SK-N-SH (cell line): ENCODE measurements at regions not wholly inside any gene's neighbourhood (a gene's known extent, or its start where the extent isn't known, plus 50 kb on each side); places are given as distances from the start of the nearest gene placed in this dataset.

Experiments used
- CTCF ChIA-PET: fragments of 300-600, 350-600 bp; formaldehyde crosslinking; extraction: SDS; loops from one replicate; lab custom pipeline; 2021; lab: Yijun Ruan, JAX
- POLR2A ChIA-PET: fragments of 350-600 bp; sonication (Branson Sonifier 250); formaldehyde crosslinking; extraction: SDS; loops from one replicate; lab custom pipeline; 2020; ENCODE audit warnings: antibody characterized with exemption, inconsistent platforms; lab: Yijun Ruan, JAX
- DNase-seq: peaks from one replicate; pipeline ENCODE4 v3.0.0; 2012
- H2AFZ ChIP-seq: fragments of 200-600 bp; sonication (generic); 2 replicates; pipeline ENCODE4 v1.8.1; 2016; ENCODE audit warnings: antibody characterized with exemption, mild to moderate bottlenecking, low read depth
- H3F3A ChIP-seq: fragments of 200-600 bp; sonication (generic); replicated peaks from 2 replicates; pipeline ENCODE3; 2016; ENCODE audit warnings: antibody characterized with exemption, mild to moderate bottlenecking; ENCODE audit not compliant: insufficient read depth
- H3K27ac ChIP-seq, 2 experiments: fragments of 200-500 bp in 1 of 2; fragments of 200-600 bp in 1 of 2; sonication (Bioruptor generic) in 1 of 2; sonication (generic), shearing (Covaris generic) in 1 of 2; 2 replicates each; pipeline versions ENCODE4 v1.5.1 to v1.6.1; 2014 to 2016; ENCODE audit warnings: low read depth in 2 of 2, inconsistent platforms in 1 of 2, low read length in 1 of 2, mild to moderate bottlenecking in 1 of 2, mixed read lengths in 1 of 2
- H3K27me3 ChIP-seq: fragments of 200-600 bp; sonication (generic), shearing (Covaris generic); 2 replicates; pipeline ENCODE4 v1.6.1; 2016; ENCODE audit warnings: mixed run types; ENCODE audit not compliant: insufficient read depth
- H3K36me3 ChIP-seq, 2 experiments: fragments of 200-500 bp in 1 of 2; fragments of 200-600 bp in 1 of 2; sonication (Bioruptor generic) in 1 of 2; sonication (generic) in 1 of 2; replicated peaks in 1 of 2; 2 replicates each; pipeline versions ENCODE3 to v1.5.1; 2014 to 2016; ENCODE audit warnings: low read length in 1 of 2, mild to moderate bottlenecking in 1 of 2; ENCODE audit not compliant: insufficient read depth in 2 of 2, control insufficient read depth in 1 of 2
- H3K4me1 ChIP-seq, 2 experiments: fragments of 200-500 bp in 1 of 2; fragments of 200-600 bp in 1 of 2; sonication (Bioruptor generic) in 1 of 2; sonication (generic), shearing (Covaris generic) in 1 of 2; 2 replicates each; pipeline versions ENCODE4 v1.5.1 to v1.6.1; 2014 to 2016; ENCODE audit warnings: low read depth in 1 of 2, low read length in 1 of 2, mixed run types in 1 of 2; ENCODE audit not compliant: insufficient read depth in 2 of 2, control insufficient read depth in 1 of 2
- H3K4me2 ChIP-seq: fragments of 200-600 bp; sonication (generic), shearing (Covaris generic); 2 replicates; pipeline ENCODE4 v1.6.1; 2017; ENCODE audit warnings: mixed run types
- H3K4me3 ChIP-seq, 2 experiments: fragments of 200-500 bp in 1 of 2; fragments of 200-600 bp in 1 of 2; sonication (Bioruptor generic) in 1 of 2; sonication (generic), shearing (Covaris generic) in 1 of 2; 2 replicates each; pipeline versions ENCODE4 v1.5.1 to v1.8.1; 2014 to 2016; ENCODE audit warnings: low read depth in 2 of 2, inconsistent platforms in 1 of 2, low read length in 1 of 2, mild to moderate bottlenecking in 1 of 2, mixed read lengths in 1 of 2, moderate library complexity in 1 of 2
- H3K79me2 ChIP-seq: fragments of 200-600 bp; sonication (generic); 2 replicates; pipeline ENCODE4 v1.8.1; 2017; ENCODE audit warnings: mild to moderate bottlenecking; ENCODE audit not compliant: insufficient read depth
- H3K9ac ChIP-seq: fragments of 200-600 bp; sonication (generic); 2 replicates; pipeline ENCODE4 v1.6.1; 2017; ENCODE audit warnings: mixed run types
- H3K9me2 ChIP-seq: fragments of 200-600 bp; sonication (generic); 2 replicates; pipeline ENCODE4 v1.6.1; 2017; ENCODE audit warnings: mixed run types
- H3K9me3 ChIP-seq: fragments of 200-600 bp; sonication (generic); 2 replicates; pipeline ENCODE4 v1.6.1; 2017; ENCODE audit warnings: mixed run types, mild to moderate bottlenecking, moderate library complexity
- H4K20me1 ChIP-seq: fragments of 200-600 bp; sonication (generic); 2 replicates; pipeline ENCODE4 v1.6.1; 2017; ENCODE audit warnings: mild to moderate bottlenecking, mixed run types; ENCODE audit not compliant: insufficient read depth
- FOXJ3 ChIP-seq: sonication (generic); formaldehyde crosslinking; IDR thresholded peaks from 2 replicates; pipeline ENCODE4 v1.5.1; 2020; ENCODE audit warnings: mild to moderate bottlenecking, missing genetic modification reagents
- FOXM1 ChIP-seq: IDR thresholded peaks from 2 replicates; pipeline ENCODE4 v1.4.0; 2012; ENCODE audit warnings: low read depth, mild to moderate bottlenecking
- GABPA ChIP-seq: IDR thresholded peaks from 2 replicates; pipeline ENCODE4 v1.4.0; 2012; ENCODE audit warnings: low read depth, mild to moderate bottlenecking
- GATA2 ChIP-seq: sonication (generic); formaldehyde crosslinking; IDR thresholded peaks from 2 replicates; pipeline ENCODE4 v1.5.0; 2020; ENCODE audit warnings: mild to moderate bottlenecking, missing genetic modification reagents
- JUND ChIP-seq: IDR thresholded peaks from 2 replicates; pipeline ENCODE4 v1.4.0; 2012
- MXI1 ChIP-seq: IDR thresholded peaks from 2 replicates; pipeline ENCODE4 v1.6.1; 2012; ENCODE audit warnings: mild to moderate bottlenecking, low read depth, low read length, improper control_type of control experiment
- NFIC ChIP-seq: IDR thresholded peaks from 2 replicates; pipeline ENCODE4 v1.4.0; 2012; ENCODE audit warnings: borderline replicate concordance
- NRF1 ChIP-seq: IDR thresholded peaks from 2 replicates; pipeline ENCODE4 v1.6.1; 2012; ENCODE audit warnings: low read depth, mild to moderate bottlenecking, low read length
- RAD21 ChIP-seq: IDR thresholded peaks from 2 replicates; pipeline ENCODE4 v1.6.1; 2012; ENCODE audit warnings: mild to moderate bottlenecking, low read length
- RCOR1 ChIP-seq: fragments of 150-350 bp; IDR thresholded peaks from 2 replicates; pipeline ENCODE4 v1.6.1; 2017; ENCODE audit warnings: antibody characterized with exemption, low read length
- RFX5 ChIP-seq: IDR thresholded peaks from 2 replicates; pipeline ENCODE4 v1.6.1; 2012; ENCODE audit warnings: mild to moderate bottlenecking, improper control_type of control experiment, low read length
- TAF1 ChIP-seq: IDR thresholded peaks from 2 replicates; pipeline ENCODE4 v1.6.1; 2012; ENCODE audit warnings: low read depth, mild to moderate bottlenecking, low read length, moderate library complexity, borderline replicate concordance
- TCF12 ChIP-seq: IDR thresholded peaks from 2 replicates; pipeline ENCODE4 v1.4.0; 2012
- TEAD4 ChIP-seq: IDR thresholded peaks from 2 replicates; pipeline ENCODE4 v1.4.0; 2012; ENCODE audit warnings: mild to moderate bottlenecking, borderline replicate concordance; ENCODE audit not compliant: insufficient read depth
- WGBS: methylation state at CpG from one replicate; pipeline ENCODE4 v1.1.6; 2017; ENCODE audit warnings: low lambda C conversion rate; 5-methylcytosine and 5-hydroxymethylcytosine counted together
- TF ChIP-seq, protein P1 (sequence below): fragments of 150-350 bp; IDR thresholded peaks from 2 replicates; pipeline ENCODE4 v1.6.1; 2017; ENCODE audit warnings: antibody characterized with exemption, low read length, low read depth, borderline replicate concordance

DNA sequence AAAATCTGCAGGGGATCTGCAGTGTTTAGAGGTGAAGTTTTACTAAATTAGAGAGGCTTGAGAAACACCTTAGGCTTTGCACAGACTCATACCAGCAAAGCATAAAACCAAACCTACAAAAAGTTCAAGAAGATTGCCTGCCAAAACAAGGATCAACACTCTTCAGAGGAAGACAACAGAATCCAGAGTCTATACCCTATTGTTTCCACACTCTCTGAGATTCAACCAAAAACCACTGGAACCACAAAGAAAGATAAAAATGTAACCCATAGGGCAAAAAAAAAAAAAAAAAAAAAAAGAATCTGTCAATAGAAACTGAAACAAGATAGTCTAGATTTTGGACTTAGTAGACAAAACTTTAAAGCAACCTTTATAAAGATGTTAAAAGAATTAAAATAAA is 102.7 kb downstream of the ANKRD60 start:
- Histone ChIP-seq H3K36me3 (no peaks in the 10 kb centered on the region), H3K9me2 (no peaks in the 10 kb centered on the region), H3K27ac (no peak overlapping the region), H3K4me2 (no peak overlapping the region), H2AFZ (no peak overlapping the region), H3K4me1 (peaks cover 2 to 9% of the 10 kb centered on the region in 2 experiments; a peak in 1 of 4 replicates), H3F3A (peaks cover 6% of the 10 kb centered on the region), H4K20me1 (no peaks in the 10 kb centered on the region), H3K27me3 (no peaks in the 10 kb centered on the region), H3K9ac (no peak overlapping the region), H3K4me3 (no peak overlapping the region), H3K79me2 (no peaks in the 10 kb centered on the region), H3K9me3 (0 out of 2 replicates have a peak, but pooled peaks cover 4% of the 10 kb centered on the region)
- ChIA-PET CTCF (interaction anchor here (1.0 kb wide), 1 partner anchor 23 kb away, joined by 3 read pairs; no protein-coding TSS in a partner anchor), POLR2A (no interaction called here)
- TF ChIP-seq TCF12 (no peak), GATA2 (CRISPR knock-in tag) (no peak), GABPA (no peak), RFX5 (no peak), NFIC (no peak)
- DNase-seq = no peak

DNA sequence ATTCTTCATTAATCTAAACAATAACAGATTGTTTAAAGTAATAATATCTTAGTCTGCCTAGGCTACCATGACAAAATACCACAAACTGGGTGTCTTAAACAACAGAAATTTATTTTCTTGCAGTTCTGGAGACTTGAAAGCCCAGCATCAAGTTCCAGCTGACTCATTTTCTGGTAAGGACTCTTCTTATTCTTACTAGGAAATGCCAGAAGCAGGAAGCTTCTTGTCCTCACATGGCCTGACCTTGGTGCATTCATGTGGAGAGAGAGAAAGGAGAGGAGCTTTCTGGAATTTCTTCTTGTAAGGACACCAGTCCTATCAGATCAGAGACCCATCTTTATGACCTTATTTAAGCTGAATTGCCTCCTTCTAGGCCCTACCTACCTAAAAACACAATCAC is 110.5 kb downstream of the ANKRD60 start:
- Histone ChIP-seq H3K4me1 (peaks cover 0 to 4% of the 10 kb centered on the region in 2 experiments; a peak in 1 of 4 replicates), H3K79me2 (no peaks in the 10 kb centered on the region), H2AFZ (no peak overlapping the region), H3K27ac (no peak overlapping the region), H3K4me2 (no peak overlapping the region), H3K9me3 (0 out of 2 replicates have a peak, but pooled peaks cover 8% of the 10 kb centered on the region), H3K36me3 (no peaks in the 10 kb centered on the region), H3K9me2 (no peaks in the 10 kb centered on the region), H3F3A (no peaks in the 10 kb centered on the region), H4K20me1 (no peaks in the 10 kb centered on the region), H3K9ac (no peak overlapping the region), H3K27me3 (no peaks in the 10 kb centered on the region), H3K4me3 (no peak overlapping the region)
- no peak for TF ChIP-seq JUND
- no peak for TF ChIP-seq NRF1
- TF ChIP-seq RCOR1 = no peak
- DNase-seq = no peak
- ChIA-PET CTCF (interaction anchor here (0.5 to 2.4 kb wide), 5 partner anchors 12 to 986 kb away, joined by 3 to 7 read pairs (median 4); no protein-coding TSS in a partner anchor), POLR2A (no interaction called here)

DNA sequence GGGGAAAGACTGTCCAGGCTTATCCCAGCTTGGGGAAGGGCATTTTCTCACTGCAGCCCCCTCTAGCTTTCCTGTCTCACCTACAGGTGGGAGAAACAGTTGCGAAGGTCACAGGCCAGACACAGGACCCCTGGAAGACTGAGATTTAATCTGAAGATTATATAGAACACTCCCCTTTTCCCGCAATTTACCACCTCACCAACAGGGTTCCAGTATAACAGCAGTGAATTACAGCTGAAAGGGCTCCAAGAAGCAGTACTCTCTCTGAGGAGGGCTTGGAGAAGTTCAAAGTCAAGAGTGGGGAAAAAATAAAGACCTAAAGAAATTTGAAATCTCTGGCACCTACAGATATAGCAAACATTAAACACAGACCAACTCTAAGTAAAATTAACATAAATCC is 111.9 kb downstream of the ANKRD60 start:
- POLR2A ChIA-PET = interaction anchor here (1.1 kb wide), 1 partner anchor 41 kb away, joined by 3 read pairs; no protein-coding TSS in a partner anchor
- no peaks in the 10 kb centered on the region for H3K9me2 ChIP-seq
- CTCF ChIA-PET = interaction anchor here (2.4 kb wide), 1 partner anchor 11 kb away, joined by 8 read pairs; no protein-coding TSS in a partner anchor

More for the DNA sequence above, 111.9 kb downstream of the ANKRD60 start:
- Histone ChIP-seq H3K4me3 (no peak overlapping the region), H3K9me3 (0 out of 2 replicates have a peak, but pooled peaks cover 8% of the 10 kb centered on the region), H3K4me1 (peaks cover 0 to 4% of the 10 kb centered on the region in 2 experiments; a peak in 1 of 4 replicates), H3K27me3 (no peaks in the 10 kb centered on the region), H4K20me1 (no peaks in the 10 kb centered on the region), H3K79me2 (no peaks in the 10 kb centered on the region), H3K9ac (no peak overlapping the region), H3K36me3 (no peaks in the 10 kb centered on the region), H3F3A (peaks cover 4% of the 10 kb centered on the region), H2AFZ (no peak overlapping the region), H3K27ac (no peak overlapping the region), H3K4me2 (no peak overlapping the region)
- TF ChIP-seq TAF1 (no peak), MXI1 (no peak), NFIC (no peak), RFX5 (no peak), RAD21 (no peak), FOXJ3 (CRISPR knock-in tag) (no peak), FOXM1 (no peak), TEAD4 (no peak), GATA2 (CRISPR knock-in tag) (no peak), RCOR1 (no peak)
- TF ChIP-seq, protein P1, sequence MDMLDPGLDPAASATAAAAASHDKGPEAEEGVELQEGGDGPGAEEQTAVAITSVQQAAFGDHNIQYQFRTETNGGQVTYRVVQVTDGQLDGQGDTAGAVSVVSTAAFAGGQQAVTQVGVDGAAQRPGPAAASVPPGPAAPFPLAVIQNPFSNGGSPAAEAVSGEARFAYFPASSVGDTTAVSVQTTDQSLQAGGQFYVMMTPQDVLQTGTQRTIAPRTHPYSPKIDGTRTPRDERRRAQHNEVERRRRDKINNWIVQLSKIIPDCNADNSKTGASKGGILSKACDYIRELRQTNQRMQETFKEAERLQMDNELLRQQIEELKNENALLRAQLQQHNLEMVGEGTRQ = no peak
- no peak for DNase-seq
- 69% methylated on average over 2 of the region's 2 CpGs for WGBS
